Activated T-helper 9 cell treated with anti-CD3 and anti-CD28 coated beads, Interleukin-2, amount 50 U/mL, for 16 hours (primary cell): ENCODE measurements at regions not wholly inside any gene's neighbourhood (a gene's known extent, or its start where the extent isn't known, plus 50 kb on each side); places are given as distances from the start of the nearest gene placed in this dataset.
"Not testable (repeated sequence)": the region's sequence is repeated elsewhere in the genome, so short reads cannot be mapped to it uniquely, and the experiment has no call there.

Source experiments
- DNase-seq: peaks from one replicate; pipeline ENCODE4 v3.0.0-alpha.2; 2020; ENCODE audit warnings: low read depth

DNA sequence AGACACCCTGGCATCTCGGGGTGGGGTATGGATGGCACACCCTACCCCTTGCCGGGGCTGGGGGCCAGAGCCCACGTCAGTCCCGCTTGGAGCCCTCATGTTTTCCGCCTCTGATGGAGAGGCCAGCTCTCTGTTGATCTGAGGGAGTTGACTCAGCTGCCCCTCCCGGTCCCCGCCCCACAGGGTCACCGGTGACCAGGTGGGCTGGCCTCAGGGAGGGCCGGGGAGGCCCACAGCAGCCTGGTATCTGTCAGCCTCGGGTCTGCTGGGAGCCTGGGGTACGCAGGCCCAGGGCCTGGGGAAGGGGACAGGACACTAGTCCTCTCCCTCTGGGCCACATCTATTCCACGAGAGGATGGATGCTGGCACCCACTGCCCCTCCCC, 109.5 kb upstream of the CIBAR2 start:
- DNase-seq, result no peak

DNA sequence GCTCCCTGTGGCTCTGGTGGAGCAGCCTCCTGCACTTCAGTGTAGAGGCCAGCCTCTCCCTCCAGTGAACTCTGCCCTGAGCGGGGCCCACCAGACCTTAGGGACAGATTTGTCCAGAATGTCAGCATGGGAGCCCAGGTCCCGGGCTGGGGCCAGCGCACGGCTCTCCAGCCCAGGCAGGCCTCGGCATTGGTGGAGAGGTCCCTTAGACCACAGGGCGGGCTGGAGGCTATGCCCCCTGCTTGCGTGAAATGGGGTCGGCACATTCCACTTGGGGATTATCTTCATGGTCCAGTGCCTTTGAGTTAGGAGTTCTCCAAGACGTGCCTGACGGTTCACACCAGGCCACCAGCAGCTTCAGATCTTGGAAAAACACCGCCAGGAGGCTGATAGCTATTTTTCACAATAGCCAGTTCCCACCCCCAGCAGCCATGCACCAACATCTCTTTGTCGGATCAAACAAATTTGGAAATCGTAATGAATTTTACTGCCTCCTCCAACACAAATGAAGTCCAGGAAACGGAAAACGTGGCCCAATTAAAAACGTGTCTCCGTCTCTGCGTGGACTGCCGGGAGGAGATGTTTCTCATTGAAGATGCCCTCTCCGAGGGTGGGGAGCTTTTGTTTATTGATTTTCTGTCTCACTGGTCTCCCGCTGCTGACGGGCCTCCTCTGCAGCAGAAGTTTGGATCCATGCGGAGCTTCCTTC, 110.0 kb upstream of the CIBAR2 start:
- no peak for DNase-seq

DNA sequence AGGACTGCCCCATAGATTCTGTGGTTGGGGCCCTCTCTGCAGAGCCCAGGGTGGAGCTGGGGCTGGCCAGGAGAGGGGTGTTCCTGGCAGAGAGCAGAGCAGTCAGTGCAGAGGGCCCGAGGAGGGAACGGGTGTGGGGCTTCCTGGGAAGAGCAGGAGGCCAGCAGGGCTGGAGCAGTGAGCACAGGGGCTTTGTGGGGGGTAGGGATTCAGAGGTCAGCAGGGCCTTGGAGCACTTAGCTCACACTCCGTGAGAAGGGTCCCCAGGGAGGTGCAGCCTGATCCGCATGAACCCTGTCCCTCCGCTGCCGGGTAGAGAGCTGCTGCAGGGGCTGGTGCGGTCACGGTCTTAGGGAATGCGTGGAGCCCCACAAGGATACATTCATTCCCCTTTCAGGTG, 113.0 kb upstream of the CIBAR2 start:
- DNase-seq, result no peak

DNA sequence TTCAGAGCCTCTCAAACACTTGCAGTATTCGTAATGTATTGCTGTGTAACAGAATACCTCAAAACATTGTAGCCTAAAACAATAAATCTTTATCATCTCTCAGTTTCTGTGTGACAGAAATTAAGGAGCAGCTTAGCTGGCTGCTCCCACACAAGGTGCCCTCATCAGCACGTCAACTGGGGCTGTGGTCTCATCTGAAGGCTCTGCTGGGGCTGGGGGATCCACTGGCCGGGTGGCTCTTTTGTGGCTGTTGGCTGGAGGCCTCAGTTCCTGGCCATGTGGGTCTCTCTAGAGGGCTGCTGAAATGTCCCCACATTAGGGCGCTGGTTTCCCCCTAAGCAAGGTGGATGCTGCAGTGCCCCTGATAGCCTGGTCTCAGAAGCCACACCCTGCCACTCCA, 113.4 kb upstream of the CIBAR2 start:
- DNase-seq, result no peak

DNA sequence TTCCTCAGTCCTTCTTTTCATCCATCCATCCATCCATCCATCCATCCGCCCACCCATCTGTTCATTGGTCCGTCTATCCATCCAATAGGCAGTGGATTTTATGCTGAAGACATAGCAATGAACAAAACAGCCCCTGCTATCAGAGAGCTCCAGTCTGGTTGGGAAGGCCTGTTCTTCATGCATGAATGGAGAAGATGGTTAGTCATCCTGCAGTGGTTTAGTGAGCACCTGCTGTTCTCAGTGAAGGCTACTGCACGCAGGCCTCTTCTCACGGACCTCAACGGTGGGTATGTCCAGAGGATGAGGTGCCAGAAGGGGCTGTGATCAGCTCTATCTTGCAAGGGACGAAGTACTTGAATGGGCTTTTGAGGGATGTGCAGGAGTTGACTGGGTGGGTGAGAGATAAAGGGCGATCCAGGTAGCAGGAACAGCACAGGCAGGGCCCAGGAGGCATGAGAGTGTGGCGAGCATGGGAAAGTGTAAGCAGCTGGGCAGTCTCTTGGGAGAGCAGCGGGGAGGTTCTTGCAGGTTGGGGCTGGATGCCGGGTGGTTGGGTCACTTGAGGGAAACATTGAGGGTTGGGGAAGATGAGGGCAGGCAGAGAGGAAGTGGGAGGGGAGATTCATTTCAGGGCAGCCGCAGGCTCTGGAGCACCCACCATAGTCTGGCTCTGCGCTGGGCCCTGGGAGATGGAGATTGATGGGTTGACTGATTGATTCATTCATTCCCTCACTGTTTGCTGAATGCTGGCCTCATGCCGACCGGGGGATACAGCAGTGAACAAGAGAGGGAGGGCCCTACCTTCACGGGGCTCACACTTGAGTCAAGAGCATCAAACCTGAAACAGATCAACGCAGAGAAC, 115.0 kb upstream of the CIBAR2 start:
- no peak for DNase-seq

DNA sequence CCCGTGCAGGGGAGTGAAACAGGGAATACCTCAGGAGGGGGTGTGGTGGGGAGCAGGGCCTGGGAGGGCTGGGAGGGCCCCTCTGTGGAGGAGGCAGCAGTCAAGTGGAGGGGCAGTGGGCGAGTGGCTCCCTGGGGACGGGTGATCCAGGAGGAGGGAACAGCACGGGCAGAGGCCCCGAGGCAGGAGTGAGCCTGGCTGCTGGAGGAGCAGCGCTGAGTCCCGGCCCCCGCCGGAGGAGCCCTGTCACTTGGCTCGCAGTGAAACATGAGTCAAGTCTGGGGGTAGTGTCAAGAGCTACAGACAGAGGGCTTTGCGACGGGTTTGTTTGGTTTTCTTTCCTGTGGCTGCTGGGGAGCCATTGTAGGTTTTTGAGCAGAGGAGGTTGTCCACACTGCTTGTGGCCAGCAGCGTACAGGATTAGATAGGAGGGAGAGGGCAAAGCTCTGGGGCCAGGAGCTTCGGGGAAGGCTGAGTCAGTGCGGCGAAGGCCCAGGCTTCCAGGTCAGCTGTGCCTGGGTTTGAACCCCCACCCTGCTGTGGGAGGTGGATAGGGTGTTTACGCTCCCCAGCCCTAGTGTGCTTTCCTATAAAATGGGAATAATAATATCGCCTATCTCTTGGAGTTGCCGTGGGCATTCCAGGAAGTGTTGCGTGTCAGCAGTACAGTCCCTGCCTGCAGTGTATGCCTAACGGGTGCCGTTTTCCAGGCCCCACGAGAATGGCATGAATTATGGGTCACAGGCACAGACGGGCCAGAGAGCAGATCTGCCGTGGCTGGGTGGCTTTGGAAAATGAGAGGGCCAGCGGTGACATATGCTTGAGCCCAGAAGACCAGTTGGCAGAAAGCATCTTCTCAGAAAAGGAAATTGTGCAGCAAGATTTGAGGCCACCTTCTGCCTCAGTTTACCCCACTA, 115.9 kb upstream of the CIBAR2 start:
- DNase-seq, result no peak

DNA sequence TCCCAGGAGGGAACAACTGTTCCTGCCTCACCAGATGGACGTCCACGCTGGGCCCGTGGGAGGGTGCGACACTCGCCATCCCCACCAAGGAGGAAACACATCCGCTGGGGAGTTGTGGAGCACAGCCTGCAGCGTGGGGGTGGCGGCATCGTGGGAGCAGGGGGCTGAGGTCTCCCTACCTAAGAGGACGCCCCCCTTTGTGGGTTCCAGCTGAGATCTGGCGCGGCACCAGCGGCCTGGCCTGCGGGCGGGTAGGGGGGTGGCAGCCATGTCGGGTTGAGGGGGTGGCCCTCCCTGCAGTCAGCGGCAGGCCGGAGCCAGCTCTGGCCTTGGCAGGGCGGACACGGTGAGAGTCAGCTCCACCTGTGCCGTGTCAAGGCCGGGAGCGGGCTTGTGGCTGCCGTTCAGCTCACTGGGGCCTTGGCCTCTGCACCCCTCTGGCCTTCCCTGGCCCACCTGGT, 116.7 kb upstream of the CIBAR2 start:
- no peak for DNase-seq

DNA sequence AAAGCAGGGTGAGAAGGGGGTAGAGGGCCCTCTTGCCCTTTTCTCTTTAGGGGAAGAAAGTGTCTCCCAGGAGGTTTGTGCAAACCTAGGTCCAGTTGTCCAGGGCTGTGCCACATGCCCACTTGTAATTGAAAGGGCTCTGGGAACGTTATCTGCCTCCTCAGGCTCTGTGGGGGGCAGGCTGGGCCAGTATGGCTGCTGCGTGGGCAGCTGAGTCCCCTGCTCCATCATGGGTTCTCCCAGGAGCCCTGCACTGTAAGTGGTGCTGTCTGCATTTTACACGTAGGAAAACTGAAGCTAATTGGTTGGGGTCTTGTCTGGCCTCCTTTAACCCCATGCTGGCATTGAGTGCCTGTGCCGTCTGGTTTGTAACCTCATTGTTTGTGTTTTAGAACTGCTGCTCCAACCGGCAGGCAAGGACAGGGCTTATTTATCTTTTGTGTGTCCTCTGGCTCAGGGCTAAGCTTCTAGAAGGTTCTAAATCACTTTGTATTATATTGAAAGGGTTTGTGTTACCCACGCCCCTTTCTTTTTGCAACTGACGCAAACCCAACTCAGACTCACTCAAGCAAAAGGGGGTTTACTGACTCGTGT, 117.7 kb upstream of the CIBAR2 start:
- no peak for DNase-seq

DNA sequence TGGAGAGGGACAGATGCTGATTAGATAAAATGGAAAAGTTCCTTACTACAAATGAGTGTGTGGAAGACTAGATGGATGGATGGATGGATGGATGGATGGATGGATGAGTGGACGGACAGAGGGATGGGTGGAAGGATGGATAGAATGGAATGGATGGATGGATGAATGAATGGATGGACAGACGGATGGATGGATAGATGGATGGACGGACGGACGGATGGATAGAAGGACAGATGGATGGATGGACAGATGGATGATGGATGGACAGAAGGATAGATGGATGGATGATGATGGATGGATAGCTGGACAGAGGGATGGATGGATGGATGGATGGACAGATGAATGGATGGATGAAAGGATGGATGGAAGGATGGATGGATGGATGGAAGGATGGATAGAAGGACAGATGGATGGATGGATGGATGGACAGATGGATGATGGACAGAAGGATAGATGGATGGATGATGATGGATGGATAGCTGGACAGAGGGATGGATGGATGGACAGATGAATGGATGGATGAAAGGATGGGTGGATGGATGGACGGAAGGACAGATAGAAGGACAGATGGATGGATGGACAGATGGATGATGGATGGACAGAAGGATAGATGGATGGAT, 118.6 kb upstream of the CIBAR2 start:
- DNase-seq, result not testable (repeated sequence)

DNA sequence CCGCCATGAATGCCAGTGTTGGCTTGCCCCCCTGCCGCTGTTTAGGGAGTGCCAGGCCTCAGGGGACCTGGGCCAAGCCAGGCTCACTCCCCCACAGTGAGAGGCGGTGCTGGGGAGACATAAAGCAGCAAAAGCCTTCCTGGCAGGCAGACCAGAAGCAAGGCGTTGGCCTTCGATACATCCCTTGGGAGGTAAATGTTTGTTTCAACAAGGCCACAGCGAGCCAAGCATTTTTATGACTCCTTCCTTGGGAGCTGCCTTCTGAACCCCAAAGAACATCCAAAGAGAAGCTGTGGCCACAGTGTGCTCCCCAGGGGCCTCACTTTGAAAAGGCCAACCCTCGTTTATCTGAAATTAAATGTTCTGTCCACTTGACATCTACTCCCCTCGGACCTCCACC, 119.7 kb upstream of the CIBAR2 start:
- no peak for DNase-seq

DNA sequence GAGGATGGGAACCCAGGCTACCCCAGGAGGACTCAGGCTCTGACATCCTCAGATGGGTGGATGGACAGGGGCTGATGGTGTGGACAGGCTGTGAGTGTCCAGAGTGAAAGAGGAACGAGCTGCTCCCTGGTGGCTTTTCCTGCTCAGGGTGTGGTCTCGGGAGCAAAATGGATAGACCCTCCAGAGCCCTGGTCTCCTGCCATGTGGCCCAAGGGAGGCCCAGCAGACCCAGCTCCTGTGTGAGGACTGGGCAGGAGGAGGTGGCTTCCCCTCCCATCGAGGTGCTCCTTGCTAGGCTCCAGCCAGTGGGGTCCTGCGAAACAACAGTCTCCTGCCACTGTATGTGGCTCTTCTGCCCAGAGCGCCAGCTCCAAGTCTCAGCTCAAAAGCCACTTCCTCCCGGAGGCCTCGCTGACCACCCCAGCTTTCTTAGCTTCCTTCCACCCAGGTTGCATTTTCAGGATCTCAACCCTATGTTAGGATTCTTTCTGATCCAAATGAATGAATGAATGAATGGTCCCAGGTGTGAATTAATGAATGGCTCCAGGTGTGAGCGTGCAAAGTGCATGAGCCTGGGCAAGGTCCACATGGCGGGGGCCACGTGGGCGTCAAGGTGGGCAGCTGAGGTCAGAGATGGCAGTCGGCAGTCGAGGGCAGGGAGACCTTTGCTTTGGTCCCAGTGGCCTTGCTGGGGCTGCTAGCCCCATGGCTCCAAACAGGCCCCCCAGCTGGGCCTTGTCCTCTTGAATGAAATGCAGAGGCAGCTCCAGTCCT, 120.3 kb upstream of the CIBAR2 start:
- DNase-seq, result no peak

DNA sequence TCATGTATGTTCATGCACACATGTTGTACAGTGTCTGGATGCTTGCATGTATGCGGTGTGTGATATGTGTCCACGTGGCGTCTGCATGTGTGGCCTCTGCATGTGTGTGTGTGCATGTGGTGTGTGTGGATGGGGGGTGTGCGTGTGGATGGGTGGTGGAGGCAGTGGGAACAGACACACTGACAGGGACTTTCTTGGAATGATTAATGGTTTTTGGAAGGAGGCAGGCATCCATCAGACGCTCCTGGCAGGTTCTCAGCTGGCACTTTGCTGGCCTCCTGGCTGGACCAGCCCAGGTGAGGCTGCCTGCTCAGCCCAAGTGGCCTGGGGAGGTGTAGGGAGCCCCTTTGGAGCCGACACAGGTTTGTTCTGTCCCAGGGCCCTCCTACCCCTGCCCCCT, 121.2 kb upstream of the CIBAR2 start:
- no peak for DNase-seq

DNA sequence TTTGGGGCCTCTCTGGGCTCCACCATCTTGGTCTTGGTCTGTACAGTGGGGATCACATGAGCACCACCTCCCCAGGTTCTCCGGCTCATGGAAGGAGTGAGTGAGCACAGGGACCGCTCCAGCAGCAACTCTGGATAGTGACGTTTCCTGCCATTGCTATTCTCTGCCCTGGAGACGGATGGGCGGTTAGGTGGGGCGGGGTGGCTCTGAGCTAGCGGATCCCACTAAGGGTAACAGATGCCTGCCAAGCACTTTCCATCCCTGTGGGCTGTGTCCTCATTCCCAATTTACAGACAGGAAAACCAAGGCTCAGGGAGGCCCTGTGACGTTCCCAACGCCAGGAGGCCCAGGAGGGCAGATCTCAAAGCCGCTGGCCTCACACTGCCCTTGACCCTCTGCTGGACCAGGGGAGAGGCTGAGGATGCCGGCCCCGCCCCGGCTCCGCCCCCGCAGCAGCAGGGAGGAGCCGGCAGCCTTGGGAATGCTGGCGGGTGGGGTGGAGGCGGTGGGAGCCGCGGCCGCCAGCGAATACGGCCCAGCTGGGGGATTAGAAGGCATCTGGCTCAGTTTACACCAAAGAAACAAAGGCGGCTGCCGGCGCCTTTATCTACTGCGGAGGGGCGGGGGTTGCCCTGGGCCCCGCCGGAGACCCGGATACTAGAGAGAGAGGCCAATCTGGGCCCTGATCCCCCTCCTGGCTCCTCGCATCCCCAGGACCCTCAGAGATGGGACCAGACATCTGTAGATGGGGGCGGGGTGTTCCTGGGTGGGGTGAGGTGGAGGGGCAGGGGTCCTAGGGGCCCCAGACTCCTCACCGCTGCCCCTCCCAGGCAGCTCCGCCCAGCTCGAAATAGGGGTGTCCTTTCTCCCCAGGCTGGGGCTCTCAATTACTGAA, 122.3 kb upstream of the CIBAR2 start:
- no peak for DNase-seq

DNA sequence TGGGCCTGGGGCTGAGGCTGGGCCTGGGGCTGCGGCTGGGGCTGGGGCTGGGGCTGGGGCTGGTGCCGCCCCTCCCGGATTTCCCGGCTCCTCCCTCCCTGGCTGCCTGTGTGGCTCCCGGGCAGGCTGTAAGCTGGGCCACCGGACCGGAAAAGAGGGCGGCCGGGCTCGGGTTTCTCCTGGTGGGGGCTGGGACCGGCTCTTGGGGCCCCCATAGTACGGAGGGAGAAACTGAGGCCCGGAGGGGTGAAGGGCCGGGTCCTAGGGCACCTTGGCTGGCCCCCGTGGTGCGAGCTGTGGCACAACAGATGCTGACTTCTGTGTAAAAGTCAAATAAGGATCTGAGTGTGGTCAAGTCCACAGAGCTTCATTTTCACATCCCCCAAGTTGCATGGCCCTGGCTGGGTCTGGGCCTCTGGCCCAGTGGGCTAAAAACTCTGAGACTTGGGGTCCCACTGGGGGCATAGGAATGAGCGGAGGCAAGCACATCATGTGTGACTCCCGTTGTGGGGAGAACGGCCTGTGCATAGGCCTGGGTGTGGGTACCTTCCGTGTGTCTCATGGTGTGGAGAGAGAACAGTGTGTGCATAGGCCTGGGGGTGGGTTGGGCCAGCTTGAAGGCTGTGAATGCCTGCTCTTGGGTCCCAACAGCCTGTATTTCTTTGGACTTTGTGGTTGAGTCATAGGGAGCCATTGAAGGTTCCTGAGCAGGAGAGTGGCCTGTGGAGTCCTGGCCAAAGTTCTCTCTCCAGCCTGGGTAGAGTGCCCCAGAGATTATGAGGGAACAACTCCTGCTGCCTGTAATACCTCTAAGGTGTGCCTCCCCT, 123.9 kb upstream of the CIBAR2 start:
- DNase-seq, result no peak

DNA sequence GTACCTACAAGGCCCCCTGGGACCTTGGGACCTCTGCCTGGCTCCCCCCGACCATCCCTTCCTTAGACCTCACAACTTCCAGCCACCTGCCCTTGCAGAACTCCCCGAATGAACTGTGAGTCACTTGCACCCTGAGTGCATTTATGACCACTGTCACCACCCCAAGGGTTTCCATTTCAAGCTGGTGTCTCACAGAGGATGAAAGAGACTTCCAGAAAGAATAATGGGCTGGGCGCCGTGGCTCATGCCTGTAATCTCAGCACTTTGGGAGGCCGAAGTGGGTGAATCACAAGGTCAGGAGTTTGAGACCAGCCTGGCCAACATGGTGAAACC, 124.5 kb upstream of the CIBAR2 start:
- no peak for DNase-seq

DNA sequence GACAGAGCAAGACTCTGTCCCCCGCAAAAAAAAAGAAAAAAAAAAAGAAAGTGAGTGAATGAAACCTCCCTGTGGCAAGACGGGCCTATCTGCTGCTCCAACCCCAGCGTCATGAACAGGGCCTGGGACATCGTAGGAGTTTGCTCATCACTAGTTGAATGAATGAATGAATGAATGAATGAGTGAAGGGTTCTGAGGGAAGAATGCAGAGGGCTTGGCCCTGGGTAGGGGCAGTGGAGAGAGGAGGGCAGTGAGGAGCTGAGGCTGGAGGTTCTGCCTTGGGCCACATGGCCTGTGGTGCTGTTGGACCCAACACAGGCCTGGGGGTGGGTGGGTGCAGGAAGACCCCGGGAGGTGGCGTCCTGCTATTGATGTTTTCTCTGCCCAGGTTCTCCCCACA, 125.5 kb upstream of the CIBAR2 start:
- DNase-seq, result no peak

DNA sequence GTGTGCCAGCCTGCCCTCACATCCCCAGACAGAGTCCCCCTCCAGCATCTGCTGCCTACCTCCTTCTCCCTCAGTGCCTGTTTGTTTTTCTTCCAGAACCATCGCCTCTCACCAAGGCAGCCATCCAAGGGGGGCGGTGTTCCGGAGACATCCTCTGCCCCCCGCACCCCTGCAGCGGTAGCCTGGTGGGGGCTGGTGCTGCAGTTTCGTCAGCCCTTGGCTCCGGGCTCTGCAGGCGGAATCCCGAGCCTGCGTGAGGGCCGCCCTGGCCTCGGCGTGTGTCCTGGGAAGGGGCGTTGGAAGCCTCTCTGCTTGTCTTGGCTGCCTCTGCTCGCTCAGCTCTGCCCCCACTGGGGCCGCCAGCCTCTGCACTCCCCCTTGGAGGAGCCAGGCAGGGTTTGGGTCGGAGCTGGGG, 126.0 kb upstream of the CIBAR2 start:
- DNase-seq, result no peak

DNA sequence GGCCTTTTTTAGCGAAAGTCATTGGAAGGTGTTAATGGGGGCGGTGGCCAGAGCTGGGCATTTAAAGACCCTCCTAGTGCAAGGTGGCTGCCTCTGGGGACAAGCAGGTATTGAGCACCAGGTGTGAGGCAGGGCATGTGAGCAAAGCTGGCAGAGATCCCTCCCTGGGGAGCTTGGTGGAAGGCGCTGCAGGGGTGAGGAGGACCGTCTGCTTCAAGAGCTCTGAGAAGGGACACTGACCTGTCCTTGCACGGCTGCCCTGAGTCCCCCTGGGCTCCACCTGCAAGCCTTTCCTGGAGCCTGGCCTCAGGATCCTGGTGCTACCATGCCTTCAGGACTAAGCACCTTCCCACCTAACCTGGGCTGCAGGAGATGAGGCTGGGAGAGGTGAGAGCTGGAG, 127.0 kb upstream of the CIBAR2 start:
- DNase-seq, result no peak

DNA sequence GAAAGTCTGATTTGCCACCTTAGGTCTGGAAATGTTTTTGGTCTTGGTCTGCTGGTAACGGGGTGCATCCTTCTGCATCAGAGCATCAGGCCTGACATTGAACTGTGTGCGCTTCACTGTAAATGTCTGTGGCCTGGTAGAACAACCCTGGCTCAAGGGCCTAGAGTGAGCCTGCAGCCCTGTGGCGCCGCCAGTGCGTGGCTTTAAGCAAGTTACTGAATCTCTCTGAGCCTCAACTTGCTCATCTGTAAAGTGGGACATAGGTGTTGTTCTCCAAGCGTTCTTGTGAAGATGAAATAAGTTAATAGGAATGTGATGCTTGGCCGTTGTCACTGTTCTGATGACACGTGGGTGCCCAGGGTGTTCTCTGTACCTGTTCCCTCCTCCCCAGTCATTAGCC, 127.6 kb upstream of the CIBAR2 start:
- no peak for DNase-seq
